HUES48 (cell line): ENCODE measurements at regions not wholly inside any gene's neighbourhood (a gene's known extent, or its start where the extent isn't known, plus 50 kb on each side); places are given as distances from the start of the nearest gene placed in this dataset.
A peak's percentile ranks its signal among the peaks of the same experiment; 100 is the strongest.

ENCODE experiments used
- H3K27ac ChIP-seq: one replicate; pipeline ENCODE4 v1.7.0; 2013; ENCODE audit warnings: low read depth, low read length, inconsistent platforms
- H3K27me3 ChIP-seq: 2 replicates; pipeline ENCODE4 v1.6.1; 2013; ENCODE audit warnings: mild to moderate bottlenecking, low read length; ENCODE audit not compliant: control insufficient read depth, insufficient read depth
- H3K36me3 ChIP-seq: 2 replicates; pipeline ENCODE4 v1.6.1; 2013; ENCODE audit warnings: low read length; ENCODE audit not compliant: control insufficient read depth, insufficient read depth
- H3K4me1 ChIP-seq: 2 replicates; pipeline ENCODE4 v1.6.1; 2013; ENCODE audit warnings: mild to moderate bottlenecking, low read length; ENCODE audit not compliant: control insufficient read depth, insufficient read depth
- H3K4me3 ChIP-seq: 2 replicates; pipeline ENCODE4 v1.5.1; 2013; ENCODE audit warnings: mild to moderate bottlenecking, low read depth, low read length
- H3K9ac ChIP-seq: 2 replicates; pipeline ENCODE4 v1.6.1; 2013; ENCODE audit warnings: mild to moderate bottlenecking, low read depth, low read length, moderate library complexity
- H3K9me3 ChIP-seq: 2 replicates; pipeline ENCODE4 v1.6.1; 2013; ENCODE audit warnings: low read length; ENCODE audit not compliant: control insufficient read depth, insufficient read depth

- Histone ChIP-seq H3K27ac (no peak overlapping the region), H3K4me3 (no peak overlapping the region), H3K9me3 (peaks cover 4% of the 10 kb centered on the region), H3K36me3 (no peaks in the 10 kb centered on the region), H3K4me1 (peaks cover 2% of the 10 kb centered on the region; the same call in 1 of the 2 replicates), H3K27me3 (no peaks in the 10 kb centered on the region), H3K9ac (no peak overlapping the region)
Measured at GRCh38 chr1:172918478-172918877, 132.3 kb downstream of the TNFSF18 start.

GRCh38 chr1:172926070-172926469 lies 124.7 kb downstream of the TNFSF18 start:
- H3K4me1 ChIP-seq: no peaks in the 10 kb centered on the region
- H3K9ac ChIP-seq: no peak overlapping the region
- H3K4me3 ChIP-seq: no peak overlapping the region
- no peaks in the 10 kb centered on the region for H3K36me3 ChIP-seq
- no peak overlapping the region for H3K27ac ChIP-seq
- H3K27me3 ChIP-seq: no peaks in the 10 kb centered on the region
- no peaks in the 10 kb centered on the region for H3K9me3 ChIP-seq

GRCh38 chr1:172928412-172928811 lies 122.3 kb downstream of the TNFSF18 start:
- H3K9me3 ChIP-seq: no peaks in the 10 kb centered on the region
- H3K9ac ChIP-seq: no peak overlapping the region
- no peaks in the 10 kb centered on the region for H3K27me3 ChIP-seq
- H3K36me3 ChIP-seq: no peaks in the 10 kb centered on the region
- H3K4me3 ChIP-seq: no peak overlapping the region
- no peaks in the 10 kb centered on the region for H3K4me1 ChIP-seq
- H3K27ac ChIP-seq: no peak overlapping the region

- Histone ChIP-seq H3K4me1 (no peaks in the 10 kb centered on the region), H3K36me3 (no peaks in the 10 kb centered on the region), H3K4me3 (no peak overlapping the region), H3K9ac (no peak overlapping the region), H3K27me3 (no peaks in the 10 kb centered on the region), H3K9me3 (no peaks in the 10 kb centered on the region), H3K27ac (no peak overlapping the region)
Measured at GRCh38 chr1:172929006-172929405, 121.7 kb downstream of the TNFSF18 start.

- H3K36me3 ChIP-seq: no peaks in the 10 kb centered on the region
- H3K9ac ChIP-seq: no peak overlapping the region
- no peaks in the 10 kb centered on the region for H3K4me1 ChIP-seq
- no peak overlapping the region for H3K27ac ChIP-seq
- no peak overlapping the region for H3K4me3 ChIP-seq
- no peaks in the 10 kb centered on the region for H3K9me3 ChIP-seq
- no peaks in the 10 kb centered on the region for H3K27me3 ChIP-seq
Measured at GRCh38 chr1:172930142-172930541, 120.6 kb downstream of the TNFSF18 start.

- Histone ChIP-seq H3K27me3 (no peaks in the 10 kb centered on the region), H3K27ac (no peak overlapping the region), H3K36me3 (no peaks in the 10 kb centered on the region), H3K4me3 (no peak overlapping the region), H3K9ac (no peak overlapping the region), H3K9me3 (no peaks in the 10 kb centered on the region), H3K4me1 (no peaks in the 10 kb centered on the region)
Measured at GRCh38 chr1:172931340-172931739, 119.4 kb downstream of the TNFSF18 start.

- H3K4me1 ChIP-seq: no peaks in the 10 kb centered on the region
- no peaks in the 10 kb centered on the region for H3K9me3 ChIP-seq
- no peak overlapping the region for H3K9ac ChIP-seq
- H3K36me3 ChIP-seq: no peaks in the 10 kb centered on the region
- no peak overlapping the region for H3K4me3 ChIP-seq
- no peak overlapping the region for H3K27ac ChIP-seq
- H3K27me3 ChIP-seq: no peaks in the 10 kb centered on the region
Measured at GRCh38 chr1:172931761-172932160, 119.0 kb downstream of the TNFSF18 start.

- Histone ChIP-seq H3K9me3 (no peaks in the 10 kb centered on the region), H3K4me1 (no peaks in the 10 kb centered on the region), H3K9ac (no peak overlapping the region), H3K27me3 (no peaks in the 10 kb centered on the region), H3K36me3 (no peaks in the 10 kb centered on the region), H3K4me3 (no peak overlapping the region), H3K27ac (no peak overlapping the region)
Measured at GRCh38 chr1:172932981-172933380, 117.8 kb downstream of the TNFSF18 start.

- Histone ChIP-seq H3K4me1 (no peaks in the 10 kb centered on the region), H3K36me3 (no peaks in the 10 kb centered on the region), H3K27ac (peak overlapping the region; percentile 4), H3K9ac (no peak overlapping the region), H3K9me3 (no peaks in the 10 kb centered on the region), H3K27me3 (no peaks in the 10 kb centered on the region), H3K4me3 (no peak overlapping the region)
Measured at GRCh38 chr1:172934417-172934762, 116.4 kb downstream of the TNFSF18 start.

- H3K4me1 ChIP-seq: no peaks in the 10 kb centered on the region
- H3K9ac ChIP-seq: no peak overlapping the region
- H3K36me3 ChIP-seq: no peaks in the 10 kb centered on the region
Measured at GRCh38 chr1:172935062-172935592, 115.6 kb downstream of the TNFSF18 start.

GRCh38 chr1:172936088-172936645 lies 114.6 kb downstream of the TNFSF18 start:
- Histone ChIP-seq H3K4me1 (no peaks in the 10 kb centered on the region), H3K27ac (no peak overlapping the region), H3K4me3 (no peak overlapping the region), H3K36me3 (no peaks in the 10 kb centered on the region), H3K9me3 (no peaks in the 10 kb centered on the region), H3K9ac (no peak overlapping the region), H3K27me3 (no peaks in the 10 kb centered on the region)

More at GRCh38 chr1:172935062-172935592, 115.6 kb downstream of the TNFSF18 start:
- no peak overlapping the region for H3K27ac ChIP-seq
- no peaks in the 10 kb centered on the region for H3K9me3 ChIP-seq
- H3K27me3 ChIP-seq: no peaks in the 10 kb centered on the region
- no peak overlapping the region for H3K4me3 ChIP-seq
